Sigmoid colon (tissue), 3 donors: ENCODE measurements at regions not wholly inside any gene's neighbourhood (a gene's known extent, or its start where the extent isn't known, plus 50 kb on each side); places are given as distances from the start of the nearest gene placed in this dataset.

ENCODE experiments used
- POLR2A ChIP-seq, 2 donors: fragments of 450-650 bp; IDR thresholded peaks; one replicate each; pipeline ENCODE4 v1.6.1; 2016; ENCODE audit warnings: antibody characterized with exemption in 2 of 2, mild to moderate bottlenecking in 2 of 2, moderate library complexity in 2 of 2
- TF ChIP-seq, protein P1 (sequence below), 4 experiments: fragments of 450-650 bp in 3 of 4; fragments of 200-600 bp in 1 of 4; IDR thresholded peaks; one replicate each; pipeline ENCODE4 v1.5.1; 2016 to 2019; ENCODE audit warnings: antibody characterized with exemption in 4 of 4, mild to moderate bottlenecking in 3 of 4, moderate library complexity in 2 of 4

GRCh38 chr2:129004940-129005490 lies 686.3 kb upstream of the HS6ST1 start:
- TF ChIP-seq, protein P1, sequence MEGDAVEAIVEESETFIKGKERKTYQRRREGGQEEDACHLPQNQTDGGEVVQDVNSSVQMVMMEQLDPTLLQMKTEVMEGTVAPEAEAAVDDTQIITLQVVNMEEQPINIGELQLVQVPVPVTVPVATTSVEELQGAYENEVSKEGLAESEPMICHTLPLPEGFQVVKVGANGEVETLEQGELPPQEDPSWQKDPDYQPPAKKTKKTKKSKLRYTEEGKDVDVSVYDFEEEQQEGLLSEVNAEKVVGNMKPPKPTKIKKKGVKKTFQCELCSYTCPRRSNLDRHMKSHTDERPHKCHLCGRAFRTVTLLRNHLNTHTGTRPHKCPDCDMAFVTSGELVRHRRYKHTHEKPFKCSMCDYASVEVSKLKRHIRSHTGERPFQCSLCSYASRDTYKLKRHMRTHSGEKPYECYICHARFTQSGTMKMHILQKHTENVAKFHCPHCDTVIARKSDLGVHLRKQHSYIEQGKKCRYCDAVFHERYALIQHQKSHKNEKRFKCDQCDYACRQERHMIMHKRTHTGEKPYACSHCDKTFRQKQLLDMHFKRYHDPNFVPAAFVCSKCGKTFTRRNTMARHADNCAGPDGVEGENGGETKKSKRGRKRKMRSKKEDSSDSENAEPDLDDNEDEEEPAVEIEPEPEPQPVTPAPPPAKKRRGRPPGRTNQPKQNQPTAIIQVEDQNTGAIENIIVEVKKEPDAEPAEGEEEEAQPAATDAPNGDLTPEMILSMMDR (IDR thresholded peaks at IDR 0.05) = no peak
- TF ChIP-seq POLR2A (IDR thresholded peaks at IDR 0.05) = no peak
